ENCODE measurements at regions not wholly inside any gene's neighbourhood (a gene's known extent, or its start where the extent isn't known, plus 50 kb on each side); places are given as distances from the start of the nearest gene placed in this dataset.

- no peak for DNase-seq (ENCODE audit: low read depth in 4 of 6, low spot score in 6 of 6)
- Histone ChIP-seq H3K27ac (ENCODE audit: low read depth, low read length) (no peak overlapping the region), H3K36me3 (ENCODE audit: control insufficient read depth, insufficient read depth, low read length) (no peaks in the 10 kb centered on the region), H3K9me3 (ENCODE audit: control insufficient read depth, insufficient read depth, low read length) (no peaks in the 10 kb centered on the region), H3K4me1 (ENCODE audit: control insufficient read depth, insufficient read depth, low read length) (no peaks in the 10 kb centered on the region), H3K27me3 (ENCODE audit: control insufficient read depth, insufficient read depth, low read length) (no peaks in the 10 kb centered on the region), H3K4me3 (ENCODE audit: low read depth, low read length) (no peak overlapping the region)
- WGBS (ENCODE audit: insufficient coverage) = 90% methylated on average over 1 of the region's 2 CpGs
These were observed 417.5 kb upstream of the MEF2C start for GRCh38 chr5:89300426-89300970.

DNA sequence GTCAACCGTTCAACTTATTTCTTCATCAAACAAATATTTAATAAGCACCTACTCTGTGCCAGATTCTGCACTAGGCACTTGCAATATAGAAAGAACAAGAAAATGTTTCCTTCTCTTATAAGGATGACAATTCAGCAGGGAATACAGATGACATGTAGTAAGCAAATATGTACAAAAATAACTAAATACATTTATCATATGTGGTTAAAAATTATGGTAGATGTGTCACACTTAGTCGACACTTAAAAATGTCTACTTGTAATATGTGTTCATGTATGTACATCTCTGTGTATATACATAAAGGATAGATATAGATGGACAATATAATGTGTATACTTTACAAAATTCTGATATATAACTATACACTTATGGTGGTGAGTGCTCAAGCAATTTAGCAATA lies 417.0 kb upstream of the MEF2C start:
- Histone ChIP-seq H3K4me1 (ENCODE audit: control insufficient read depth, insufficient read depth, low read length) (no peaks in the 10 kb centered on the region), H3K27me3 (ENCODE audit: control insufficient read depth, insufficient read depth, low read length) (no peaks in the 10 kb centered on the region), H3K27ac (ENCODE audit: low read depth, low read length) (no peak overlapping the region), H3K4me3 (ENCODE audit: low read depth, low read length) (no peak overlapping the region), H3K9me3 (ENCODE audit: control insufficient read depth, insufficient read depth, low read length) (no peaks in the 10 kb centered on the region), H3K36me3 (ENCODE audit: control insufficient read depth, insufficient read depth, low read length) (no peaks in the 10 kb centered on the region)
- WGBS (ENCODE audit: insufficient coverage) = no CpG with 5 or more reads among the region's 2 CpGs
- no peak for DNase-seq (ENCODE audit: low read depth in 4 of 6, low spot score in 6 of 6)

DNA sequence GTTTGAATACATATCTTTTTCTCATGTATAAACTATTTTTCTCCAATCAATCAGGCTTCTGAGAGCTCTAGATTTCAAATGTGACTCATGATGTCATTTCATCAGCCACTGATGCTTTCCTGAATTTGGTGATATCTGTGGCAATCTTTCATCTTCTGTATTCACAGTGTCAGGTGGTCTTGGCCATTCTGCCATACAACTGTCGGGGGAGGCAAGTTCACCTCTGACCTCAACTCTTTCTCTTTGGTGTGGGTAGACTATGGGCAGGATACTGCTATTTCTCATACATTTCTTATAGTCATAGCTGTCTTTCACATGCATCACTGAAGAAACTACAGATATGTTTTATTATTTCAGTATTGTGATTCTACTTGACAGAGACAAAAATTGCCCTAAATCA lies 414.1 kb upstream of the MEF2C start:
- DNase-seq (ENCODE audit: low read depth in 4 of 6, low spot score in 6 of 6) = no peak
- no CpG with 5 or more reads among the region's 1 CpG for WGBS (ENCODE audit: insufficient coverage)
- H3K27ac ChIP-seq (ENCODE audit: low read depth, low read length) = no peak overlapping the region
- no peaks in the 10 kb centered on the region for H3K9me3 ChIP-seq (ENCODE audit: control insufficient read depth, insufficient read depth, low read length)
- H3K4me1 ChIP-seq (ENCODE audit: control insufficient read depth, insufficient read depth, low read length) = no peaks in the 10 kb centered on the region
- H3K27me3 ChIP-seq (ENCODE audit: control insufficient read depth, insufficient read depth, low read length) = no peaks in the 10 kb centered on the region
- H3K4me3 ChIP-seq (ENCODE audit: low read depth, low read length) = no peak overlapping the region
- H3K36me3 ChIP-seq (ENCODE audit: control insufficient read depth, insufficient read depth, low read length) = no peaks in the 10 kb centered on the region

- H3K27ac ChIP-seq (ENCODE audit: low read depth, low read length) = no peak overlapping the region
- no peaks in the 10 kb centered on the region for H3K4me1 ChIP-seq (ENCODE audit: control insufficient read depth, insufficient read depth, low read length)
- H3K36me3 ChIP-seq (ENCODE audit: control insufficient read depth, insufficient read depth, low read length) = no peaks in the 10 kb centered on the region
- no peak overlapping the region for H3K4me3 ChIP-seq (ENCODE audit: low read depth, low read length)
- DNase-seq (ENCODE audit: low read depth in 4 of 6, low spot score in 6 of 6) = no peak
- 100% methylated on average over 1 of the region's 2 CpGs for WGBS (ENCODE audit: insufficient coverage)
- no peaks in the 10 kb centered on the region for H3K9me3 ChIP-seq (ENCODE audit: control insufficient read depth, insufficient read depth, low read length)
- H3K27me3 ChIP-seq (ENCODE audit: control insufficient read depth, insufficient read depth, low read length) = no peaks in the 10 kb centered on the region
These were observed 410.8 kb upstream of the MEF2C start for GRCh38 chr5:89293810-89294209.

GRCh38 chr5:89292487-89292886 lies 409.5 kb upstream of the MEF2C start:
- H3K9me3 ChIP-seq (ENCODE audit: control insufficient read depth, insufficient read depth, low read length) = no peaks in the 10 kb centered on the region
- H3K4me1 ChIP-seq (ENCODE audit: control insufficient read depth, insufficient read depth, low read length) = no peaks in the 10 kb centered on the region
- no peaks in the 10 kb centered on the region for H3K27me3 ChIP-seq (ENCODE audit: control insufficient read depth, insufficient read depth, low read length)
- 80% methylated on average over 1 of the region's 2 CpGs for WGBS (ENCODE audit: insufficient coverage)
- DNase-seq (ENCODE audit: low read depth in 4 of 6, low spot score in 6 of 6) = no peak
- H3K36me3 ChIP-seq (ENCODE audit: control insufficient read depth, insufficient read depth, low read length) = no peaks in the 10 kb centered on the region
- no peak overlapping the region for H3K4me3 ChIP-seq (ENCODE audit: low read depth, low read length)
- no peak overlapping the region for H3K27ac ChIP-seq (ENCODE audit: low read depth, low read length)

DNA sequence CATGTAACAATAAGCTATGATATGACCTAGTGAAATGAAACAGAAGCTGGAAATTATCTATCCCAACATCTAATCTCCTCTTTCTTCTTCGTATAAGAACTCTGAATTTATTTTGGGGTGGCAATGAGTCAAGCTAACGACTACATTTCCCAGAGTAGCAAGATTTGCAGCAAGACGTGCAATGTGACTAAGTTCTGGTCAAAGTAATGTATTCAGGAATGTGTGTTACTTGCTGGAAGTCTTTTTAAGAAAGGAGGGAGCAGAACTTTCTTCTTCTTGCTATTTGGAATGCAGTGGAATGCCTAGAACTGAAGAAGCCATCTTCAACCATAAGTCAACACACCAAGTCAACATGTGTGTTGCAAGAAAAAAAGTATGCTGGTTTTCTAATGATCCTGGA lies 406.6 kb upstream of the MEF2C start:
- no peak for DNase-seq (ENCODE audit: low read depth in 4 of 6, low spot score in 6 of 6)

DNA sequence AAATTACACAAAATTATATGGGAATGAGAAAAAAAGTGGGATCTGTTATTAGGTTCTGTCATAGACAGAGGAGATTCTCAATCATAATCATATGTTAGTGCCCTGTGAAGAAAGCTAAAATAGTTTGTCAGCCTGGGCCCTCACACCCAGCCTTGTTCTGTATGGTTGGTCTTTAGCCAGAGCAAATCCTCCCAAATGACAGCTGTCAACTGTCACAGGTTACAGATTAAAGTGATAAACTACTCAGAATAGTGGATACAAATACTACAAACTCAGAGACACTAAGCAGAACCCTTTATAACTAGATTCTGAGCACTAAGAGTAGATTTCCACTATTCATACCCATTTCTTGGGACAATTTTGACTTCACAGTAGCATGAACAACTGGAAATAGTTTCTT lies 405.0 kb upstream of the MEF2C start:
- no peaks in the 10 kb centered on the region for H3K36me3 ChIP-seq (ENCODE audit: control insufficient read depth, insufficient read depth, low read length)
- H3K27me3 ChIP-seq (ENCODE audit: control insufficient read depth, insufficient read depth, low read length) = no peaks in the 10 kb centered on the region
- H3K4me1 ChIP-seq (ENCODE audit: control insufficient read depth, insufficient read depth, low read length) = no peaks in the 10 kb centered on the region
- no peak overlapping the region for H3K4me3 ChIP-seq (ENCODE audit: low read depth, low read length)
- no peak overlapping the region for H3K27ac ChIP-seq (ENCODE audit: low read depth, low read length)
- H3K9me3 ChIP-seq (ENCODE audit: control insufficient read depth, insufficient read depth, low read length) = no peaks in the 10 kb centered on the region
- no peak for DNase-seq (ENCODE audit: low read depth in 4 of 6, low spot score in 6 of 6)

More for the DNA sequence above, 406.6 kb upstream of the MEF2C start:
- WGBS (ENCODE audit: insufficient coverage) = 79% methylated on average over 2 of the region's 3 CpGs
- Histone ChIP-seq H3K4me3 (ENCODE audit: low read depth, low read length) (no peak overlapping the region), H3K4me1 (ENCODE audit: control insufficient read depth, insufficient read depth, low read length) (no peaks in the 10 kb centered on the region), H3K9me3 (ENCODE audit: control insufficient read depth, insufficient read depth, low read length) (no peaks in the 10 kb centered on the region), H3K27ac (ENCODE audit: low read depth, low read length) (no peak overlapping the region), H3K36me3 (ENCODE audit: control insufficient read depth, insufficient read depth, low read length) (no peaks in the 10 kb centered on the region), H3K27me3 (ENCODE audit: control insufficient read depth, insufficient read depth, low read length) (no peaks in the 10 kb centered on the region)

- Histone ChIP-seq H3K27me3 (ENCODE audit: control insufficient read depth, insufficient read depth, low read length) (no peaks in the 10 kb centered on the region), H3K36me3 (ENCODE audit: control insufficient read depth, insufficient read depth, low read length) (no peaks in the 10 kb centered on the region), H3K4me1 (ENCODE audit: control insufficient read depth, insufficient read depth, low read length) (no peaks in the 10 kb centered on the region), H3K4me3 (ENCODE audit: low read depth, low read length) (no peak overlapping the region), H3K9me3 (ENCODE audit: control insufficient read depth, insufficient read depth, low read length) (no peaks in the 10 kb centered on the region), H3K27ac (ENCODE audit: low read depth, low read length) (no peak overlapping the region)
- peak in 1 of 6 donors; percentile 24 for DNase-seq (ENCODE audit: low read depth in 4 of 6, low spot score in 6 of 6)
- 80% methylated on average over 1 of the region's 3 CpGs for WGBS (ENCODE audit: insufficient coverage)
These were observed 403.3 kb upstream of the MEF2C start for GRCh38 chr5:89286320-89286719.

DNA sequence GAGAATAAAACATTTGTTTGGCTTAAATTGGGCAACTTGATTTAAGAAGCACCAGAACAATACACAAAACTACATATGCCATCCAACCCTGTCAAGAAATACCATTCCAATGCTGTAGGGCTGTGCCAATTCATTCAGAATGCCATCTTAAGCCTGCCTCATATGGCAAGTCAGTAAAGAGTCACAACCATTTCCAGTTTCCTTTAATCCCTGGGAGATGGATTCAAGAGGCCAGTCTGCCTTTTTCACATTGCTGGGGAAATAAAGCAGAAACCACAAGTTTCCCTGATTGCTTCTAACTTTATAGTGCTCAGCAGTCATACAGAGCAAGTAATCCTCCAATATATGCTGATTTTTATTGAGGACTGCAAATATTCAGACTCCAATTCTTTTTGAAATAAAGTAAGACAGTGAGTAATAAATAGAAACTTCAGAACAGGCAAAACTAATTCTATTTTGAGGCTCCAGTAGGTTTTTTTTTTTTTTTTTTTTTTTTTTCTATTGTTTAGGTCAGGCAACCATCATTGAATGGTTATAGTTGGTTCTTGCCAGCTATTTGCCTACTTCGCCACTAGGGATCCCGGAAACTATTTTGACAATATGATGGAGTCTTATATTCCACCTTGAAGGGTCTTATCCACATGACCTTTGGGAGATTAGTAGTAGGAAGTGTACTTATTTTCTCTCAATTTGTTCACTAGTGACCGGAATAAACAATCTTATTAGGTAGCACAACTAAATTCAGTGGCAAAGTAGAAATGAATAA lies 400.9 kb upstream of the MEF2C start:
- no peak overlapping the region for H3K4me3 ChIP-seq (ENCODE audit: low read depth, low read length)
- H3K4me1 ChIP-seq (ENCODE audit: control insufficient read depth, insufficient read depth, low read length) = no peaks in the 10 kb centered on the region
- H3K27me3 ChIP-seq (ENCODE audit: control insufficient read depth, insufficient read depth, low read length) = no peaks in the 10 kb centered on the region
- no peaks in the 10 kb centered on the region for H3K36me3 ChIP-seq (ENCODE audit: control insufficient read depth, insufficient read depth, low read length)
- WGBS (ENCODE audit: insufficient coverage) = no CpG with 5 or more reads among the region's 3 CpGs
- no peak overlapping the region for H3K27ac ChIP-seq (ENCODE audit: low read depth, low read length)
- DNase-seq (ENCODE audit: low read depth in 4 of 6, low spot score in 6 of 6) = peak in 1 of 6 donors; percentile 49
- H3K9me3 ChIP-seq (ENCODE audit: control insufficient read depth, insufficient read depth, low read length) = no peaks in the 10 kb centered on the region
